Bone marrow (tissue), 2 donors: ENCODE measurements at regions not wholly inside any gene's neighbourhood (a gene's known extent, or its start where the extent isn't known, plus 50 kb on each side); places are given as distances from the start of the nearest gene placed in this dataset.

Experiments
- DNase-seq, 2 donors: peaks; one replicate each; lab custom pipeline; 2025; lab: John Stamatoyannopoulos, UW

GRCh38 chr9:89722712-89723111 is 117.9 kb downstream of the GADD45G start:
- DNase-seq, result no peak

GRCh38 chr9:89723469-89724100 is 118.8 kb downstream of the GADD45G start:
- no peak for DNase-seq

GRCh38 chr9:89724659-89725058 is 119.8 kb downstream of the GADD45G start:
- no peak for DNase-seq

DNA sequence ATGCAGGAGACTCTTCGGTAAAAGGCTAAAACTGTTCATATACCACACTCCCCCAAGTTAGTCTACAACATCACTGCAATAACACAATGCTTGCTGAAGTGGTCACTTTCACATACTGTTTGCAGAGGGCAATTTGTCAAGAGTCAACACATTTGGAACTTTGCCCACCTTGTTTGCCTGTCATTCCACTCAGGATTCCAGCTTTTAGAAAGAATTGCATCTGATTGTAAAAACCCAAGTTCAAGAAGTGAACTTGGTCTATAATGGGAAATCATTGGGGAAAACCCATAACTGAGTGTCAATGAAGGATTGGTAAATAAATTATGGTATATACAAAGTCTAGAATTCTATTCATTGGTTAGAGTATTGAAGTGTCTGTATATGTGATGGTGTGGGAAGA is 120.5 kb downstream of the GADD45G start:
- no peak for DNase-seq

DNA sequence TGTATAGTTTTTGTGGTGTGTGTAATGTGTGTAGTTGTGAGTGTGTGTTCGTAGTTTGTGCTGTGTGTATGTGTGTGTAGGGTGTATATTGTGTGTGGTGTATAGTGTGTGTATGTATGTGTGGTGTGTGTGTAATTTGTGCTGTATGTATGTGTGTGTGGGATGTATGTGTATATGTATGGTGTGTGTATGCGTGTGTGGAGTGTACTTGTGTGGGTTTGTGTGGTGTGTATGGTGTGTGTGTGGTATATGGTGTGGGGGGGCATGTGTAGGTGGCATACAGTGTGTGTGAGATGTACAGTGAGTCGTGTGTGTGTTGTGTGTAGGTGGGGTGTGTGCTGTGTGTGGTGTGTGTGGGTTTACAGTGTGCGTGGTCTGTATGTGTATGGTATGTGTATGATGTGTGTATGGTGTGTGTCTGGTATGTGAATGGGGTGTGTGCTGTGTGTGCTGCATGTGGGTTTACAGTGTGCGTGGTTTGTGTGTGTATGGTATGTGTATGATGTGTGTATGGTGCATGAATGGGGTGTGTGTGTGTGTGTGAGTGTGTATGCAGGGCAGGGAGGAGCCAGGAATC is 125.2 kb downstream of the GADD45G start:
- no peak for DNase-seq

DNA sequence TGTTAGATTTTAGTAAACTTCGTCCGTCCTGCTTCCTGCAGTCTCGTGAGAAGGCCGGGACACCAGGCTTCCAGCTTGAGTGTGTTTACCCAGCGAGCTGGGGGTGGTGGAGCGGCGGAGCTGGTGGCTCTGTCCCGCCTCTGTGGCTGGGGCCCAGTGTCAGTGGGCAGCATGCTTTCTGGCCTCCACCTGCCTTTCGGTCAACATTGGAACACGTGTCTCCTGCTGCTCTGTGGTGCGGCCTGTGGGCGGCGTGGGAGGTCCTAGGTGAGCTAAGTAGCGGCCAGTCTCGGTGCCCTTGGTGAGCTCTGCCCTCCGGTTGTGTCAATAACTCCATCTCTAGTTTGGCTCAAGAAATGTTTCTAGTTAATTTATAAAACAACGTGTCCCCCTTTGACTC is 125.9 kb downstream of the GADD45G start:
- DNase-seq, result no peak

DNA sequence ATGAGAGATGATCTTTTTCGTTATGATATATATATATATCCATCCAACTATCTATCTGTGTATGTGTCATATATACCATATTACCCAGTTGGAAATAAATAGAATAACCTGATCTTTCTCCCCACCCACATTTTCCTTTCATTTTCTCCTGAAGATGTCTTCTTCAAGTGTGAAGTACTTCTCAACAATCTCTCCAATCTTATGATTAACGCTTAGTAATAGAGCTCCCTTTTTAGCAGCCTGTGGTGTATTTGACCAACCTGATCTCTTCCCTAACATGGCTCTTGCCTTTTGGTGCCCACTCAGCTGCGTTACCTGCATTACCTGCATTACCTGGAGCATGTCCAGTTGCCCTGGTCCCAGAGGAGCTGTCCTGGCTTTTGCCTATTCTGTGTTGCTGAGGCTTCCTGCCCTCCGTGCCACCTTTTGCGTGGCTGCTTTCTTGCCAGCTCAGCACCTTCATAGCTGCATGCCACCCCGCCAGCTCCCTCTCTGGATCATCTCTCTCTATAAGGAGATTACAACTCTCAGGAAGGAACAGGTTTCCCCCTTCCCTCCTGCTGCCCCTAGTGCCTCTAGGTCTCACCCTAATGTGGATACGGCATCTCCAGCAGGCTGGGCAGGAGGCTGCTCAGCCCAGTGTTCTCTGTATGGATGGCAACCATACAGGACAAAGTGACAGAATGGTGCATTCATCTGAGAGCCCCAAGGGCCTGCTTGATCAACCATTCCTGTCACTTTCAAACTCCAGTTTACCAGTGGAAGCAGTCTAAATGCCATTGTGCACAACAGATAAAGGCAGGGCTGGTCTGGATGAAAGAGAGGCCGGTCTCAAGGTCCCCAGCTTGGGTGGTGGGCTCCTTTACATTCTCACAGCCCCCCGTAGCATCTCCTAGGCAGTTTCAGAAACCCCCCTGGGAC is 126.7 kb downstream of the GADD45G start:
- DNase-seq, result no peak

DNA sequence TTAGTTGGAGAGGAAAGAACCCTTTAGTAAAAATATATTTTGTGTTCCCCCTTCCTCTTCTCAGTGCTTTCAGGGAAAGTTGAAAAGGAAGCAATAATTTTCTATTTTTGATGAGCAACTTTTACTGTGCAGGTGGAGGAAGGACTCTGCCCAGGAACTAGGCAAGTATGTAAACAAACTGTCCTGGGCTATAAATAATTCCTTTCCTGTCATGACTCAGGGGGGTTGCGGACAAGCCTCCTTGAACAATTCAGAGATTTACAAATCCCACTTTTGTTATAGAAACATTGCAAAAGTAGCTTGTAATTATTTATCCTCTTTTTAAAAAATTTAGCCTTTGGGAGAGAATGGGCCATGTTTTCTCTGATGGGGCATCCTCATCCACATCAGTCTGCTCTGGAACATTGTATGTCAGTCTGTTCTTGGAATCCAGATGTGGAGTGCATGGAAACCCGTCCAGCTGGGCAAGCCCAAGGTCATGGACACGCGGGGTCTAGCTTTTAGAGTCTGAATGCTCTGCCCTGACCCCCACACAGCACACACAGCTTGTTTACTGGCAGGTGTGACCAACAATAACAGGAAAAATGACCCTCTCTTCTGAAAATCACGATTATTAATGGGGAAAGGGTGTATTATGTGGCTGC is 127.6 kb downstream of the GADD45G start:
- no peak for DNase-seq

DNA sequence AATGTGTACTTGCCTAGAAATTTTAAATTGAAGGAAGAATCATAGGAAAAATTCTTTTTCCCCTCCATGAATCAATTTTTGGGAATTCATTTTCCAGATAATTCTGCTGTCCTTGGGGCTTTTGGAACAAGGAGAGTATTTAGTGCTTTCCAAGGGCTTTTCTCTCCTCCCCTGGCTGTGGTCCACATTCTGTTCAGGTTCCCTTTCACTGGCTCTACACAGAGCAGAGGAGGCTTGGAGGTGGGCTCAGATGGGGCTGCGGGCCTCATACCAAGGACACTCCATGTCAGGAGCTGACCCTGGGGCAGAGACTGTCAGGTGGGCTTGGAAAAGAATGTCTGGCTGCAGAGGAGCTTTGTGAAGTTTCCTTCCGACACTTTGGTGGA is 128.1 kb downstream of the GADD45G start:
- DNase-seq, result no peak

DNA sequence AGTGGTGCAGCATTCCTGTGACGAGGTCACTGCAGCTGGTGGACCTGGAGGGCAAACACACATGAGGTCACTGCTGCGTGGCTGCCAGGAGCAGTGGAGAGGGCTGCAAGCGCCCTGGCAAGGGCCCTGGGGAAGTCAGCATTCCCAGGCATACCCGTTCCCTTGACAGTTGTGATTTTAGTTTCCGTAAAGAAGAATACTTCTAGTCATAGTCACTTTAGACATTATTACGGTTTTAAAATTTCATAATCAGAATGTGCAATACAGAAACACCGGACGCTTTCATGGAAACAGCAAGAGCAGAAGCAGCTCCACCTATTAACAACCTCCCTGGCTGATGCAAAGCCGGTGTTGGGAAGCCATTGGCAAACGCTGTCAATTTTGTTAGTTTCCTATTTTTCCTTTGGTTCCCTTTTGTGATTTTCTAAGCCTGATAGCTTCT is 129.8 kb downstream of the GADD45G start:
- DNase-seq, result no peak

GRCh38 chr9:89738137-89738932 is 133.5 kb downstream of the GADD45G start:
- DNase-seq, result no peak

DNA sequence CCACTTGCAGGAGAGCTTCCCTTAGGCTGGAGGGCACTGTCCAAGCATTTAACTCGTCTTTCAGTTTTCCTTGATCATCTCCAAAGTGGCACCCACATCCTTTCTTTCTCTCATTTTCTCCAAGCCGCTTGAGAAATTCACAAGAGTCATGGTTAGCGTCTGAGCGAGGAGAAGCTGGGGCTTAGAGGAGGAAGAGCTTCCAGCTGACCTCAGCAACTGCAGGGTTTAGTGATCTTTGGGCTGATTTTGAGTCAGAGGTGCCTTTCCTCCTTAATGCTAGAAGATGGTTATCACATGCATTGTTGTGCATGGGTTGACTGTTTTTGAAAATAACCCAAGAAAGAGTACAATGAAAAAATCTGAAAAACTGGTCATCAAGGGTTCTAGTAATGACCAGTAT is 134.7 kb downstream of the GADD45G start:
- DNase-seq, result no peak

DNA sequence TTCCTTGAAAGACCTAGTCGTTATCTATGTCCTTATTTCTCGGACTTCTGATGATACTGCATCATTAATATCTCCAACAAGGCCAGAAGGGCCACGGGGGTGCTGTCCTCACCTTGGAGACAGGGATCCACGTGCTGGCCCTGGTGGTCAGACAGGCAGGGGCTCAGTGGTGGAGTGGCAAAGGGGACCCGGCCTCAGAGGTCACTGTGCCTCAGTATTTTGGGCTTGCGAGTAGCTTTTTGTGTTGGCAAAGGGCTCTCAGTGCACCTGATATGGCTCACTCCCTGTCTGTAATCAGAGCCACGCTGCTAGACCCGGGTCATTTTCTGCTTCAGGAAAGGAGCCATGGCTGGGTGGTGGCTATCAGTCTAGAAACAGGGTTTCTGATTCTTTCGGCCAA is 135.1 kb downstream of the GADD45G start:
- no peak for DNase-seq

GRCh38 chr9:89740722-89741121 is 135.9 kb downstream of the GADD45G start:
- no peak for DNase-seq

DNA sequence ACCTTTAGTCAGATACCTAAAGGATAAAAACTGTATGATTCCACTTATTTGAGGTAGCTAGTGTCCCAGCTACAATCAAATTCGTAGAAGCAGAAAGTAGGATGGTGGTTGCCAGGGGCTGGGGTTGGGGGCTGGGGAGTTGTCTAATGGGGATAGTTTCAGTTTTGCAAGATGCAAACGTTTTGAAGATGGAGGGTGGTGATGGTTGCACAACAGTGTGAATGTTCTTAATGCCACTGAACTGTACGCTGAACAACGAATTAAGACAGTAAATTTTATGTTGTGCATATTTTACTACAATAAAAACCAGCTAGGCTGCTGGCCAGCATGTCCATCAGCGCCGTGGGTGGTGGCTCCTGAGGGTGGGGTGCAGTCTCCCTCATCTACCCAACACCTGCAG is 137.8 kb downstream of the GADD45G start:
- DNase-seq, result no peak

DNA sequence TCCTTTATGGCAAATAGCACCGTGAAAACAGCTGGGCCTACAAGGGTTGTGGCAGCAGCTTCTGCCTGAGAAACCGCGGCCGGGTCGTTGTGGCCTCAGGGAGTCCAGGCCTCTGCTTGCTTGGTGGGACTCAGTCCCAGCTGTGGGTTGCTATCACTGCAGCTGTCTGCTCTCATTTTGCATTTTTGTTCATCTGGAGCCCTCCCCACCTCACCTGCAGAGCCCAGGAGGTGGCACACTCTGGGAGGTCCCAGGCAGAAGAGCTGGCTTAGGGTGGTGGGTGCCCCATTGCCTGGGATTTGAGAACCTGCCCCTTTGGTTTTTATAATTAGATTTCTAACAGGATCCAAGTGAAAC is 138.4 kb downstream of the GADD45G start:
- no peak for DNase-seq

DNA sequence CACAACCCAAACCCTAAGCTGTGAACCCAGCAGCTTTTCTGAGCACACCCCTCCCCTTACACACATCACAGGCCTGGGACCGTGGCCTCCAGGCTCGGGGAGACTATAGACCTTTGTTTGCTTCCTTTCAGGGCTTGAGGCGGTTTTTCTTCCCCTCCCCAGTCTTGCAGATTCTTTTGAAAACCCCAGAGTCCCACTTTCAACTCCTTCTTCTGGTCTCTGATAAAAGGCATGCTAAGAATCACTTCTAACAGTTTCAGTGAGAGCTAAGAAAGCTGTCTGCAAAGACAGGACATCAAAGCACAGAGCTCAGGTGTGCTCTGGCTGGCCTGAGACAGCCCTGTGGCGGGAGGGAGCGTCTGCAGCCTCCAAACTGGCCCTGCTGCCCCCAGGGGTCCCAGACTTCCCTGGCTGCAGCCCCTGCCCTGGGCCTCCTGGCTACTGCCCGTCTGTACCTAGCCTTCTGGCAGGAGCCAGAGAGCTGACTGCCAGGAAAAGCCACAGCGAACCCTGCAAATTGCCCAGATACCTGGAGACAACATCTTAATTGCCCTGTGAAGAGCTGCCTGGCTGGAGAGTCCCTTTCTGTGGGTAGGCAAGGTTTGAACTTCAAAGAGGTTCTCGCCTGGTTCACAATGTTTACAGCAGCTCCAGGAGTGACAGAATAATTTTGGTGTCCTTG is 138.9 kb downstream of the GADD45G start:
- no peak for DNase-seq

DNA sequence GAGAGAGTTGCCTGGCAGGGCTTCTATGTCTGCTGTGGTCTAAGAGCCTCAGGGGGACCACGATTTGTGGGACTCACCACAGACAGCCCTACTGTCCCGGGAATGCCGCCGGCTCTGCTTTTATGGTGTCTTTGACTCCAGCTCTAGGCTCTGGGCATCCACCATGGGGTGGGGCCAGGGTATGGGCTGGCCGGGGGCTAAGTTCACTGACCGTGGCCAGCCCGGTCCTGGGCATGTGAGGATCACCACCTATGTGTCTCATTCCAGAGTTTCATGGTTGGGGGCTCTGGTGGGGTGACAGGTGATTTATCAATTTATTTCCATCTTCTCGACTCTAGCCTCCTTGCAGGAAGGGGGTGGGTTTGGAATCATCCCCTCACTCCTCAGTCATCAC is 139.4 kb downstream of the GADD45G start:
- DNase-seq, result no peak

DNA sequence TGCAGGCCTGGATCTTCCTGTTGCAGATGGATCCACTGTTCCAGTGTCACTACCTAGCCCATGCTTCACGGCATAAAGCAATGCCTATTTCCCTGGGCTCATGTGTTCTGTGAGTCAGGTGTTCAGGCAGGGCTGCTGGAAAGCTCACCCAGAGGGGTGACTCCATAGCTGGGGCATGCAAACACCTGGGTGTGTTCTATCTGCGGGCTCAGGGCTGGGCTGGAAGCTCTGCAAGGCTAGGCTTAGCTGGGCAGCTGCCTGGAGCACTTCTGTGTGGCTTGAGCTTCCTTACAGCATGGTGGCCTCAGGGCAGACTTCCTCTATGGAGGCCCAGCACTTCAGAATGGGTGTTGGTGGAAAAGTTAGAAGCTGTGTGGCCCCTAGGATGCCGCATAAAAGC is 139.9 kb downstream of the GADD45G start:
- no peak for DNase-seq

DNA sequence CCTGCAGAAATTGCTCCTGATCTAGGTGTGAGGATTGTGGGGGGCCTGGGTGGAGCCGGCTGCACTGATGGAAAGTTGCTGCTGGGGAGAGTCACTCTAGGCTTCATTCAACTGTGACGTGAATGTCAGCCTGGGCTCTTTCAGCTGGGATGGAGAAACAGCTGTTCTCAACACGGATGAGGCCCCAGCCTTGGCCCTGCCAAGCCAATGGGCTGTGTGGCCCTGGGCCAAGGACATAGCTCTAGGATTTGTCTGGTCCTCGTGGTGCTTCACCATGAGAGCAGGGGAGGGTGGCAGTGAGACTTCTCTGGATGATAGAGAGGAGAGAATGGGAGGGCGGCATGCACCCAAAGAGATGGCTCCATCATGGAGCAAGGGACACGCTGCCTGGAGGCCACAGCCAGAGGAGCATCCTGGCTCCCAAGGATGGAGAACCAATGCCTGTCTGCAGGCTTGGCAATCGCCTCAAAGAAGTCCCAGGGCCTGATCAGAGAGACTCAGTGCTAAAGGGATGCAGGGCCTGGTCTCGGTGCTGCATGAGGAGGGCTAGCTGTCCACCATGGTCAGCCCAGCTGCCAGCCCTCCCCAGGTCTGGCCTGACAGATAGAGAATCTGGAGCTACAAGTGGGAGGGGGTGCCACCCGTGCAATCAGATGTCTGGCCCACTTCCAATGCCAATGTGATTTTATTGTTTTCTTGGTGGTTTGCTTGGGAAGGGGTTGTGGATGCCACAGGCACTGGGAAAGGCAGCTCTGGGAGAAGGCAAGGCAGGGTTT is 141.0 kb downstream of the GADD45G start:
- DNase-seq, result no peak
